ENCODE measurements at regions not wholly inside any gene's neighbourhood (a gene's known extent, or its start where the extent isn't known, plus 50 kb on each side); places are given as distances from the start of the nearest gene placed in this dataset.

DNA sequence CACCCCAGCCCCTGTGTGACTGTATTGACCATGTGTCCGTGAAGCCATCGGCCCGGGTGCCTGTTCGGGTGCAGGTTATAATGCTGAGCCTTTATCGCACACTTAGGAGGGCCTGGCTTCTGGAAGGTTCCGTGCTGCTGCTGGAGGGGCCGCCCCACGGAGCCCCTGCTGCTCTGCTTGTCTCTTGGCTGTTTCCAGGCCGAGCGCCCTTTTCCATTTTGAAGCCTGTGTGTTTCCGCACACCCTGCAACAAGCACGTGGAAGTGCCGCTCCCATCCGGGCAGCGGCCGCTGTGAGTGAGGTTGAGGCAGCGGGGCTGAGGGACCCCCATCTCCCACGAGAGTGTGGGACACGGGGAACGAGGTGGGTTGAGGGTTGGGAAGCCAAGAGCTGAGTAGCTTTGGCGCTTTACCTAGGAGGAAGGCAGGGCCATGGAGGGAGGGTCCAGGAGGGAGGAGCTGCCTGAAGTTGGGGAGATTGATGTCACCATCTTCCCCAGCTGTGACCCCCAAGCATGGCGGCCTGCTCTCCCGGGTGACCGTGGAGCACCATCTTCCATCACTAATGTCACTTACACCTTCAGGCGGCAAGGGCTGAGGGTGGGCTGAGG is 200.1 kb upstream of the GSE1 start:
- H3K36me3 ChIP-seq (ENCODE audit: control insufficient read depth, insufficient read depth, low read length) = no peaks in the 10 kb centered on the region
- no peak overlapping the region for H3K9ac ChIP-seq (ENCODE audit: low read depth, low read length)
- no peak overlapping the region for H3K4me3 ChIP-seq (ENCODE audit: low read depth, low read length)
- H3K9me3 ChIP-seq (ENCODE audit: control insufficient read depth, insufficient read depth, low read length) = no peaks in the 10 kb centered on the region
- H3K4me1 ChIP-seq (ENCODE audit: control insufficient read depth, insufficient read depth, low read length) = no peaks in the 10 kb centered on the region
- no peaks in the 10 kb centered on the region for H3K27me3 ChIP-seq (ENCODE audit: control insufficient read depth, insufficient read depth, low read length)

DNA sequence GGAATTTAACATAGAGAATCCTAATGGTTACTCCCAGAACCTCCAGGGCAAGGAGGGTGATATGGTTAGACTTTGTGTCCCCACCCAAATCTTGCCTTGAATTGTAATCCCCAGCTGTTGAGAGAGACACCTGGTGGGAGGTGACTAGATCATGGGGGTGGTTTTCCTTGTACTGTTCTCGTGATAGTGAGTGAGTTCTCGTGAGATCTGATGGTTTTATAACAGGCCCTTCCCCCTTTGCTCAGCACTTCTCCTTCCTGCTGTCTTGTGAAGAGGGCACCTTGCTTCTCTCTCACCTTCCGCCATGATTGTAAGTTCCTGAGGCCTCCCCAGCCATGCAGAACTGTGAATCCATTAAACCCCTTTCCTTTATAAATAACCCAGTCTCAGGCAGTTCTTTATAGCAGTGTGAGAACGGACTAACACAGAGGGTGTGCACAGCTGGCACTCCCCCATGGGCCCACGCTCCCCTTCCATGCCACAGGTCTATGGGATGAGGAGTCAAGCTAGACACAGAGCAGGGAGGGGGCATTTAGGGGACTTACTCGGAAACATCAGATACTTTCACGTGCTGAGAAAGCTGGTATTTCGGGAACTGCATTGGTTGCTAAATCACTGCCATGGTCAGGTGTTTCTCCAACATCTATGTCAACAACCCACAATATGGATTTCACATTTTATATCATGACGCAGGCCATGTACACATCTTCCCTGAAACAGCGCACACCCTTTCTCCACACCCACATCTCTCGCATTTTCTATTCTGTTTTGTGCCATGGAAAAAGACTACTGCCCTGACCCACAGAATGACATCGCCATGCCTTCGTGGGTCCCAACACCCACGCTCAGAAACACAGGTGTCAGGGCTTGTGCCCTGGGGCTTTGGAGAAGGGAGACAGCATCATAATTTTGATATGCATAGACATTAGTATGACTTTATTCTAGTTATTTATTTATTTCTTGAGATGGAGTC is 199.1 kb upstream of the GSE1 start:
- Histone ChIP-seq H3K4me3 (ENCODE audit: low read depth, low read length) (no peak overlapping the region), H3K9ac (ENCODE audit: low read depth, low read length) (no peak overlapping the region), H3K27me3 (ENCODE audit: control insufficient read depth, insufficient read depth, low read length) (no peaks in the 10 kb centered on the region), H3K36me3 (ENCODE audit: control insufficient read depth, insufficient read depth, low read length) (no peaks in the 10 kb centered on the region), H3K9me3 (ENCODE audit: control insufficient read depth, insufficient read depth, low read length) (no peaks in the 10 kb centered on the region), H3K4me1 (ENCODE audit: control insufficient read depth, insufficient read depth, low read length) (no peaks in the 10 kb centered on the region)

DNA sequence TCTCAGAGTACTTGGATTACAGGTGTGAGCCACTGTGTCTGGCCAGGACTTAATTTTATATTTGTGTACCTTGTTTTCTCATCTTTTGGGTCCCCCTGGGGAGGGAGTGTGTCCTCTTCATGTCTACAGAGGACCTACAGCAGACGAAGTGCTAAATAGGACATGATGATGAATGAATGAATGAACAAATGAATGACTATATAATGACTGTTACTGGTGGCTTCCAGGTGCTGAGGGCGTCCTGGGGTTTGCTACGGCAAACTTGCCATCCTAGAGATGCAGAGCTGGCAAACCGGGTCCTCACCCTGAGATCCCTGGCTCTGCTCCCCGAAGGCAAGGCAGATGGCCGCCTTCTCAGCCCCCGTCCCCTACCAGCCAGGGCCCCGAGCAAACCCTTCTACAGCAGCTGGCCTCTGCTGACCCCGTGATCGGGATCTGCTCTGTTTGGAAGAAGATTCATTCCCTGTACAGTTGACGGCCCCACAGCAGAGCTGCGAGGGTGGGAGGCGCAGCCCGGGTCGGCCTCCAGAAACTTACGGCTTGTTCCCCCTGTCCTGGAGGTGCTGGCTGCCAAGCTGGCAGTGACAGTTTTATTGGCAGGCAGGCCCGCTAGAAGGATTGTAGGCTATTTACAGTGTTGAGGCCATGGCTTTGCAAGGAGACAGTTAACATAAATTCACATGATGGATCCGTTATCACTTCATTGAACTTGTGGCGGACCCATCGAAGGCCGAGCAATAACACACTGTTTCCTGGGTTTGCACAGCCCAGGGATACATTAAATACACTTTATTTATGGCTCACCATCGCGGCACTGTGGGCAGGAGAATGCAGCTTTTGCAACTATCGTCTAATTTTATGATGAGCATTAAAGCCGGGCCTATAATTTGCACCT is 197.7 kb upstream of the GSE1 start:
- H3K27me3 ChIP-seq (ENCODE audit: control insufficient read depth, insufficient read depth, low read length) = no peaks in the 10 kb centered on the region
- no peaks in the 10 kb centered on the region for H3K4me1 ChIP-seq (ENCODE audit: control insufficient read depth, insufficient read depth, low read length)
- no peak overlapping the region for H3K4me3 ChIP-seq (ENCODE audit: low read depth, low read length)
- H3K9me3 ChIP-seq (ENCODE audit: control insufficient read depth, insufficient read depth, low read length) = no peaks in the 10 kb centered on the region
- H3K36me3 ChIP-seq (ENCODE audit: control insufficient read depth, insufficient read depth, low read length) = no peaks in the 10 kb centered on the region
- H3K9ac ChIP-seq (ENCODE audit: low read depth, low read length) = no peak overlapping the region

DNA sequence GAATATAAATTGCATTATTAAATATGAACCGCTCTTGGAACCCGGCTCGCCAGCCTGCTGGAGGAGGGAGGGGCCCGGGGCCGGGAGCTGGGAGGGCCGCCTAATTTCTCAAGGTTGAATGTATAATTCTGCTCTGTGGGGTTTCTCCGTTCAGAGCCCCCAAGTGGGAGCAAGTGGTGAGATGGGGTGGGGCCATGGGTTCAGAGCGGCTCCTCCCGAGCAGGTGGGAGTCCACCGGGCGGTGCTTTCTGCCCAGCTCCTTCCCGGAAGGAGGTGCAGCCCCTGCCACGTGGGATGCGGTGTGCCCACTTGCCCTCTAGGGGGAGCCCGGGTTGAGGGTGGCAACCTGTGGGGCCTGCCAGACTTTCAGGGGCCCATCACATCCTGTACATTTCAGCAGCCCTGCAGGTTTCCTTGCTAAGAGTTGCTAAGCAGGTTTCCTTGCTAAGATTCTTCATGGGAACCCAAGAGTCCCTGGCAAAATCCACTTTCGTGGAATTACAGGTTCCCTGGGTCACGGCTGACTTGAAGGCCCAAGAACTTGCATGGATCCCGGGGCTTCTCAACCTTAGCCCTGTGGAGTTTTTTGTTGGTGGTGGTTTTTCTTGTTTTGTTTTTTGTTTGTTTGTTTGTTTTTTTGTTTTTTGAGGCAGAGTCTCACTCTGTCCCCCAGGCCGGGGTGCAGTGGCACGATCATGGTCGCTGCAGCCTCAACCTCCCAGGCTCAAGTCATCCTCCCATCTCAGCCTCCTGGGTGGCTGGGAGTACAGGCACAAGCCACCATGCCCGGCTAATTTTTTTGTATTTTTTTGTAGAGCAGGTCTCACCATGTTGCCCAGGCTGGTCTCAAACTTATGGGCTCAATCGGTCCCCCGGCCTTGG is 196.7 kb upstream of the GSE1 start:
- H3K36me3 ChIP-seq (ENCODE audit: control insufficient read depth, insufficient read depth, low read length) = no peaks in the 10 kb centered on the region

DNA sequence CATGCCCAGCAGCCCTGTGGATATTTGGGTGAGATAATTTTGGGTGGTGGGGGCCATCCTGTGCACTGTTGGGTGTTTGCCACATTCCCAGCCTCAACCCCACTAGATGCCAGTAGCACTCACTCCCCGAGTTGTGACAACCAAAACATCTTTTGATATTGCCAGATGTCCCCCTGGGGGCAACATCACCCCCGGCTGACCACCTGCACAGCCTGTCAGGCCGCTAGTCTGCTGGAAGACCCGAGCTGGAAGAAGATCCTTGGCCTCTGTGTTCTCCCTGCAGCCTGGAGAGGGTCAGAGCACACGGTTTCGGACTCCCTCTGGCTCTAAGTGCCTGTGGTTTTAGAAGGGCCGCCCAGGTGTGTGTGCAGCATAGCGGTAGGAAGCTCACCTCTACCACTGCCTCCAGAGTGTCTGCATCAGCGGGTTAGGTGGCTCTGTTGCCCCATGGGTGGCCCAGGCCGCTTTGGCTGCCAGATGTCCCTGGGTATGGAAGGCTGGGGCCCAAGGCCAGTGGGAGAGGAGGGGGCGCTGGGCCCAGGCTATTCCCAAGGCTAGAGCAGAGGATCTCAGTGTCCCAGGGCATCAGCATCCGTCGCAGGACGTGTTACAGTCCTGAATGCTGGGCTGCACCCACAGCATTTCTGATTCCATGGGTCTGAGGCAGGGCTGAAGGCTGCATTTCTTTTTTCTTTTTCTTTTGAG is 195.8 kb upstream of the GSE1 start:
- no peak overlapping the region for H3K9ac ChIP-seq (ENCODE audit: low read depth, low read length)
- no peak overlapping the region for H3K4me3 ChIP-seq (ENCODE audit: low read depth, low read length)
- H3K27me3 ChIP-seq (ENCODE audit: control insufficient read depth, insufficient read depth, low read length) = no peaks in the 10 kb centered on the region
- no peaks in the 10 kb centered on the region for H3K36me3 ChIP-seq (ENCODE audit: control insufficient read depth, insufficient read depth, low read length)
- H3K4me1 ChIP-seq (ENCODE audit: control insufficient read depth, insufficient read depth, low read length) = no peaks in the 10 kb centered on the region
- H3K9me3 ChIP-seq (ENCODE audit: control insufficient read depth, insufficient read depth, low read length) = no peaks in the 10 kb centered on the region

More for the DNA sequence above, 196.7 kb upstream of the GSE1 start:
- Histone ChIP-seq H3K4me3 (ENCODE audit: low read depth, low read length) (no peak overlapping the region), H3K27me3 (ENCODE audit: control insufficient read depth, insufficient read depth, low read length) (no peaks in the 10 kb centered on the region), H3K9ac (ENCODE audit: low read depth, low read length) (no peak overlapping the region), H3K4me1 (ENCODE audit: control insufficient read depth, insufficient read depth, low read length) (no peaks in the 10 kb centered on the region), H3K9me3 (ENCODE audit: control insufficient read depth, insufficient read depth, low read length) (no peaks in the 10 kb centered on the region)

DNA sequence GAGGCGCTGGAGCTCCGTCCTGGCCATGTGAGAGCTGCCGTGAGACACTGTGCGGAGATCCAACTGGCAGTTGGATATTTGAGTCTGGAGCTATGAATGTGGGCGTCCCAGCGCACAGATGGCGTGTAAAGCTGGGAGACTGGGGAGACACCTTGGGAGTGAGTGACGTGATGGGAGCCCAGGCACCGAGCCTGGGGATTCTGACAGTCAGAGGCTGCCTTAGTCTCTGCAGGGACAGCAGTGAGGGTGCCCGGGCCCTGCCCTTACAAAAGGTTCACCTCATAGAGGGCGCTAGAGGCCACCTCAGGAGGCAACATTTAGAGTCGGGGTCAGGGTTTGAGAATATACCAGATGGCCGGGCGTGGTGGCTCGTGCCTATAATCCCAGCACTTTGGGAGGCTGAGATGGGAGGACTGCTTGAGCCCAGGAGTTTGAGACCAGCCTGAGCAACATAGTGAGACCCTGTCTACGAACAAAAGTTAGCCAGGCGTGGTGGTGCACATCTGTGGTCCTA is 194.1 kb upstream of the GSE1 start:
- no peaks in the 10 kb centered on the region for H3K36me3 ChIP-seq (ENCODE audit: control insufficient read depth, insufficient read depth, low read length)
- H3K27me3 ChIP-seq (ENCODE audit: control insufficient read depth, insufficient read depth, low read length) = no peaks in the 10 kb centered on the region
- H3K9me3 ChIP-seq (ENCODE audit: control insufficient read depth, insufficient read depth, low read length) = no peaks in the 10 kb centered on the region
- H3K4me3 ChIP-seq (ENCODE audit: low read depth, low read length) = no peak overlapping the region
- no peak overlapping the region for H3K9ac ChIP-seq (ENCODE audit: low read depth, low read length)
- H3K4me1 ChIP-seq (ENCODE audit: control insufficient read depth, insufficient read depth, low read length) = no peaks in the 10 kb centered on the region

DNA sequence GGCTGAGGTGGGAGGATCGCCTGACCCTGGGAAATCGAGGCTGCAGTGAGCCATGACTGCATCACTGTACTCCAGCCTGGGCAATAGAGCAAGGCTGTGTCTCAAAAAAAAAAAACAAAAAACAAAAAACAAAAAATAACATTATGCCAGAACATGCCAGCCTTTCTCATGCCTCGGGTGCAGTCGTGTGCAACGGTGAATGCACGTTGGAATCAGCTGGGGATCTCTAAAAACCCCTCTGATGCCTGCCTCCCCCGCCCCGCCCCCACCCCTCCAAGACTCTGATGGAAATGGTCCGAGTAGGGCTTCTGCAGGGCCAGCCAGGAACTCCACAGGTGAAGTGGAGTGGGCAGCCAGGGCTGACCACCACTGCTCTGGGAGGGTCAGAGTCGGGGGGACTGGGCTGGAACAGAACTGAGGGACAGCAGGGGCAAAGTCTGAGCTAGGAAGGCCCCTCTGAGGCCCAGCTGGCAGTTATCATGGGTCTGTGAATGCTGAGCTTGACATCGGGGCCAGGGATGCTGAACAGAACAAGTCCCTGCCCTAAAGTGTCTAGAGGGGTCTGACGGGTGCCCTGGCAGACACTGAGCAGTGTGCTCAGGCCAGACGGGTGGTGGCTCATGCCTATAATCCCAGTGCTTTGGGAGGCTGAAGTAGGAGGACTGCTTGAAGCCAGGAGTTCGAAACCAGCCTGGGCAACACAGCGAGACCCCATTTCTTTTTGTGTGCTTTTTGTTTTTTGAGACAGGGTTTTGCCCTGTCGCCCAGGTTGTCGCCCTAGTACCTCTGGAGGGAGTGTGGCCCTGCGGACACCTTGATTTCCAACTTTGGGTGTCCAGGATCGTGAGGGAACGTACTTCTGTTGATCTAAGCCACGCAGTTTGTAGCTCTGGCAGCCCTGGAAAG is 193.4 kb upstream of the GSE1 start:
- H3K9me3 ChIP-seq (ENCODE audit: control insufficient read depth, insufficient read depth, low read length) = no peaks in the 10 kb centered on the region
- H3K4me1 ChIP-seq (ENCODE audit: control insufficient read depth, insufficient read depth, low read length) = no peaks in the 10 kb centered on the region
- H3K36me3 ChIP-seq (ENCODE audit: control insufficient read depth, insufficient read depth, low read length) = no peaks in the 10 kb centered on the region
- no peak overlapping the region for H3K4me3 ChIP-seq (ENCODE audit: low read depth, low read length)
- H3K9ac ChIP-seq (ENCODE audit: low read depth, low read length) = no peak overlapping the region
- H3K27me3 ChIP-seq (ENCODE audit: control insufficient read depth, insufficient read depth, low read length) = no peaks in the 10 kb centered on the region

DNA sequence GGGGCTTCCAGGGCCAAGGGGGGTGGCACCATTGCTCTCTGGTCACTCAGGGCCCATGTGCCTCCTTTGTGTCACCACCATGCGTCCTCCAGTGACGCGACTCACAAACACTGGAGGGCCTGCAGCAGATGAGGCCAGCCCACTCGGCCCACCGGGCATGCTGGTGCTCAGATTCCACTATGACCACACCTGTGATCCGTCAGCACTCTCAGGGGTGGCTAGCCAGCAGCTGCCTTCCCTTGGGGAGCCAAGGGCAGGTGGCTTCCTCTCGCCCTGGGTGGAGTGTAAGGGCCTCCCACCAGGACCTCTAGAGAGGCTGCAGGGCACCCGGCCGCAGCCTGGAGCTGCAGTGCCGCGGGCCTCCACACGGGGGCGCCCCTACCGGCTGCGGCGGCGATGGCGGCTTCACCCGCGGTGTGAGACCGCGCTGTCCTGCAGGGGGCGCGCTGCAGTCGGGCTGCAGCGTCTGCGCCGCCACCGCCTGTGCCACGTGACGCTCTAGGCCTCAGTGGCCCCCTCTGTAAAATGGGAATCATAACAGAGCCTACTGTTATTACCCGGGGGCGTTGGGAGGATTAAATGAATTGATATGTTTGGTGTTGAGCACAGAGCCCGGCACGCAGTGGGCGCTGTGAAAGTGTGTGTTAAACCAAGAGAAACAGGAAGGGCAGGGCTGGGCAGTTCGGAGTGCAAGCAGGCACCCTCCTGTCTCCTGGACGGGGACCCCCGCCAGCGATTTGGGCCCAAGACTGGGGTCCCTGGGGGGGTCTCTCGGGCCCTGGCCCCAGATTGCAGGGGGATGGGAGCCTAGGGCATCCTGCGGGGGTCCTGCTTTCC is 192.4 kb upstream of the GSE1 start:
- Histone ChIP-seq H3K9ac (ENCODE audit: low read depth, low read length) (no peak overlapping the region), H3K4me1 (ENCODE audit: control insufficient read depth, insufficient read depth, low read length) (no peaks in the 10 kb centered on the region), H3K36me3 (ENCODE audit: control insufficient read depth, insufficient read depth, low read length) (no peaks in the 10 kb centered on the region), H3K9me3 (ENCODE audit: control insufficient read depth, insufficient read depth, low read length) (no peaks in the 10 kb centered on the region), H3K27me3 (ENCODE audit: control insufficient read depth, insufficient read depth, low read length) (no peaks in the 10 kb centered on the region), H3K4me3 (ENCODE audit: low read depth, low read length) (no peak overlapping the region)

DNA sequence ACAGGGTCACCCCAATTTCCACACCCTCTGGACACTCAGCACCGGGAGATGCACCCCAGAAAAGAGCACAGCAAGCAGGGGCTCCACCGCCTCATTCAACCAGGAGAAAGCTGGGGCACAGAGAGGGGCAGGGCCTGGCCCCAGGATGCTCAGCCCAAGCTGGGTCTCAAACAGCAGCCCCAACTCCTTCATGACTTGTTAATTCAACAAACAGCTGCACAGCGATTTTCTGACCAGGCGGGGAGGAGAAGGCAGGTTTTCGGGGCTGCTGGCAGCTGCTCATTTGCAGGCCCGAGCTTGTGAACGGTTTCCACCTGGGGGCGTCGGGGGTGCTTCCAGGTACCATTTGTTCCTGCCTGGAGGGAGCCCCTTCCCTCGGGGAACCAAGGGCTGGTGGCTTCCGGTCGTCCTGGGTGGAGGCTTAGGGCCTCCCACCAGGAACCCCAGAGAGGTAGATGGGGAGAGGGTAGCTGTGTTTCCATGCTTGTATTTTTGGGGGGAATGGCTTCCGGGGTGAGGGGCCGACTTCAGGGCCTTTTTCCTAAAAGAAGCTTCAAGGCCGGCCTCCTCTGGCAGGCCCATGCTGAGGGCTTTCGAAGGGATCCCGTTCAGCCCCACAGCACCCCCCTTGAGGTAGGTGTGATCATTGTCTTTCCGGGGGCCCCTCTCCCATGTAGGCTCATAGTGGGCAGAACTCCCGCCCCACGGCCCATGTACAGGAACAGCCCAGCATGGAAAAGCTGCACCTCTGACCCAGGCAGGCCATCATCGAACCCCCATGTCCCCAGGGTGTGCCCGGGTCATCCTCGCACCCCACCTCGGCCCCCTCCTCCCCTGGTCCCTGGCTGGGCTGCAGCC is 191.6 kb upstream of the GSE1 start:
- Histone ChIP-seq H3K36me3 (ENCODE audit: control insufficient read depth, insufficient read depth, low read length) (no peaks in the 10 kb centered on the region), H3K9me3 (ENCODE audit: control insufficient read depth, insufficient read depth, low read length) (no peaks in the 10 kb centered on the region), H3K4me1 (ENCODE audit: control insufficient read depth, insufficient read depth, low read length) (no peaks in the 10 kb centered on the region), H3K9ac (ENCODE audit: low read depth, low read length) (no peak overlapping the region), H3K27me3 (ENCODE audit: control insufficient read depth, insufficient read depth, low read length) (no peaks in the 10 kb centered on the region), H3K4me3 (ENCODE audit: low read depth, low read length) (no peak overlapping the region)

Data from iPS-15b (cell line).